ENCODE measurements at regions not wholly inside any gene's neighbourhood (a gene's known extent, or its start where the extent isn't known, plus 50 kb on each side); places are given as distances from the start of the nearest gene placed in this dataset.

DNA sequence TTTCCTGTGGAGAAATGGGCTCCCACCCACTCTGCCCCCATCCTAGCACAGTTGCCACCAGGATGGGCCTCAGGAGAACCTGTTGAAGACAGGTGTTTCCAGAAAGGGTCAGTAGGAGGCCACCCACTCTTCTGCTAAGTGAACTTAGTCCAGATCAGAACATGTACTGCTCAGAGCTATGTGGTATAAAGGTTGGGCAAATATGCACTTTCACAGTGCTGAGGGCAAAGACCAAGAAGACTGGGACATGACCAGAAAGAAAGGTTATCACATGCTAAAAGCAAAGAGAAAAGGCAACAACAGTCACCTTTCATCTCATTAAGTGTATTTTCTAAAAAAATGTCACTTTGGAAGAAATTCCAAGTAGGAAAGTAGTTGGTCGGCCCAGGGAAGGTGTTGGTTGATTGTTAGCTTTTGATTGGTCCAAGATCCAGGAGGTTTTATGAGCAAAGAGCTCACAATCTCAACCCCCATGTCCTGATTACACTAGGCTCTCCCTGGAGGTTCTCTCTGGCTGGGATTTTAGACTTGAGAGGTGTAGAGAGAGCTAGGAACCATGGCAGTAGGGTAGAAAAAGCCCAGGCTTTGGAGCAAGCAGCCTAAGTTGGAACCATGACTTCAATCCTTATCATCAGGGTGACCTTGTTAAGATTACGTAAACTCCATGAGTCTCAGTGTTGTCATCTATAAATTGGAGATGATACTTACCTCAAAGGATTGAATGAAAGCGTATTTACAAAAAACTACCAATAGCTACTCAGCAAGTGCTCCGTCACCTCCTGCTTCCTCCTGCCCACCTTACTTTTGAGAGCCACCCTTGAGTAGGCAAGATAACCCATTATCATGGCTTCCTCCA, 102.6 kb downstream of the GLUL start:
- Mint-ChIP-seq H3K36me3 (no peaks in the 10 kb centered on the region), H3K27ac (no peak overlapping the region), H3K4me3 (no peak overlapping the region), H3K27me3 (ENCODE audit: low read depth in 2 of 2) (no peaks in the 10 kb centered on the region), H3K4me1 (peaks cover 15 to 21% of the 10 kb centered on the region in 2 donors), H3K9me3 (no peaks in the 10 kb centered on the region)
- Histone ChIP-seq H3K27ac (ENCODE audit: low read length) (no peak overlapping the region), H3K4me1 (ENCODE audit: control insufficient read depth, insufficient read depth, low read length) (peaks cover 12% of the 10 kb centered on the region), H3K4me3 (ENCODE audit: low read length) (no peak overlapping the region), H3K36me3 (ENCODE audit: control insufficient read depth, insufficient read depth, low read length) (no peaks in the 10 kb centered on the region), H3K9me3 (ENCODE audit: control insufficient read depth, insufficient read depth, low read length) (no peaks in the 10 kb centered on the region), H3K27me3 (ENCODE audit: control insufficient read depth, insufficient read depth, low read length) (no peaks in the 10 kb centered on the region)
- intact Hi-C loops (cut with micrococcal nuclease), result no loop called here
- WGBS (ENCODE audit: insufficient coverage), result 100% methylated on average over 3 of the region's 4 CpGs
- ATAC-seq, result no peak
- TF ChIP-seq, protein P1, sequence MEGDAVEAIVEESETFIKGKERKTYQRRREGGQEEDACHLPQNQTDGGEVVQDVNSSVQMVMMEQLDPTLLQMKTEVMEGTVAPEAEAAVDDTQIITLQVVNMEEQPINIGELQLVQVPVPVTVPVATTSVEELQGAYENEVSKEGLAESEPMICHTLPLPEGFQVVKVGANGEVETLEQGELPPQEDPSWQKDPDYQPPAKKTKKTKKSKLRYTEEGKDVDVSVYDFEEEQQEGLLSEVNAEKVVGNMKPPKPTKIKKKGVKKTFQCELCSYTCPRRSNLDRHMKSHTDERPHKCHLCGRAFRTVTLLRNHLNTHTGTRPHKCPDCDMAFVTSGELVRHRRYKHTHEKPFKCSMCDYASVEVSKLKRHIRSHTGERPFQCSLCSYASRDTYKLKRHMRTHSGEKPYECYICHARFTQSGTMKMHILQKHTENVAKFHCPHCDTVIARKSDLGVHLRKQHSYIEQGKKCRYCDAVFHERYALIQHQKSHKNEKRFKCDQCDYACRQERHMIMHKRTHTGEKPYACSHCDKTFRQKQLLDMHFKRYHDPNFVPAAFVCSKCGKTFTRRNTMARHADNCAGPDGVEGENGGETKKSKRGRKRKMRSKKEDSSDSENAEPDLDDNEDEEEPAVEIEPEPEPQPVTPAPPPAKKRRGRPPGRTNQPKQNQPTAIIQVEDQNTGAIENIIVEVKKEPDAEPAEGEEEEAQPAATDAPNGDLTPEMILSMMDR (IDR thresholded peaks at IDR 0.05), result no peak
- DNase-seq, result no peak

DNA sequence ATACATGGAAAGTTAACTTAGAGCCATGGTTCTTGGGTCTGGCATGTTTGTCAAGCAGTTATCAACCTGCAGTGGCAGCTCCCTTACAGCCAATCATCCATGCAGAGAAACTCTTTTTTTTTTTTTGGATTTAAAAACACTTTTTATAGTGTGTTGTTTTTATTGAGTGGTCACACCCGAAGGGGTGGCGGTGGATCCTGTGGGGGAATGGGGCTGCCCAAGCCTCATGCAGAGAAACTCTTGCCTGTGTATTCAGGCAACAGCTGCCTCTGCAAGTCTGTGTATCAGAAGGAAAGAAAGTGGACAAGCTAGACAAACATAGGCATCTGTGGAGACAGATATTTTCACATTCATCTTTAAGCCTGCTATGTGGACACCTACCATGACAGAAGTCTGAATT, 104.8 kb downstream of the GLUL start:
- H3K27me3 ChIP-seq (ENCODE audit: control insufficient read depth, insufficient read depth, low read length), result no peaks in the 10 kb centered on the region
- intact Hi-C loops (cut with micrococcal nuclease), result no loop called here
- Mint-ChIP-seq H3K27ac (no peak overlapping the region), H3K4me3 (no peak overlapping the region), H3K9me3 (no peaks in the 10 kb centered on the region), H3K27me3 (ENCODE audit: low read depth in 2 of 2) (no peaks in the 10 kb centered on the region), H3K4me1 (peaks cover 15 to 16% of the 10 kb centered on the region in 2 donors), H3K36me3 (no peaks in the 10 kb centered on the region)
- DNase-seq (no peak), ATAC-seq (no peak)
- H3K4me1 ChIP-seq (ENCODE audit: control insufficient read depth, insufficient read depth, low read length), result peaks cover 12% of the 10 kb centered on the region
- no peak overlapping the region for H3K4me3 ChIP-seq (ENCODE audit: low read length)
- WGBS (ENCODE audit: insufficient coverage), result 91% methylated on average over 2 of the region's 2 CpGs
- H3K27ac ChIP-seq (ENCODE audit: low read length), result no peak overlapping the region
- no peaks in the 10 kb centered on the region for H3K9me3 ChIP-seq (ENCODE audit: control insufficient read depth, insufficient read depth, low read length)
- no peaks in the 10 kb centered on the region for H3K36me3 ChIP-seq (ENCODE audit: control insufficient read depth, insufficient read depth, low read length)
- TF ChIP-seq, protein P1 (IDR thresholded peaks at IDR 0.05), result no peak

DNA sequence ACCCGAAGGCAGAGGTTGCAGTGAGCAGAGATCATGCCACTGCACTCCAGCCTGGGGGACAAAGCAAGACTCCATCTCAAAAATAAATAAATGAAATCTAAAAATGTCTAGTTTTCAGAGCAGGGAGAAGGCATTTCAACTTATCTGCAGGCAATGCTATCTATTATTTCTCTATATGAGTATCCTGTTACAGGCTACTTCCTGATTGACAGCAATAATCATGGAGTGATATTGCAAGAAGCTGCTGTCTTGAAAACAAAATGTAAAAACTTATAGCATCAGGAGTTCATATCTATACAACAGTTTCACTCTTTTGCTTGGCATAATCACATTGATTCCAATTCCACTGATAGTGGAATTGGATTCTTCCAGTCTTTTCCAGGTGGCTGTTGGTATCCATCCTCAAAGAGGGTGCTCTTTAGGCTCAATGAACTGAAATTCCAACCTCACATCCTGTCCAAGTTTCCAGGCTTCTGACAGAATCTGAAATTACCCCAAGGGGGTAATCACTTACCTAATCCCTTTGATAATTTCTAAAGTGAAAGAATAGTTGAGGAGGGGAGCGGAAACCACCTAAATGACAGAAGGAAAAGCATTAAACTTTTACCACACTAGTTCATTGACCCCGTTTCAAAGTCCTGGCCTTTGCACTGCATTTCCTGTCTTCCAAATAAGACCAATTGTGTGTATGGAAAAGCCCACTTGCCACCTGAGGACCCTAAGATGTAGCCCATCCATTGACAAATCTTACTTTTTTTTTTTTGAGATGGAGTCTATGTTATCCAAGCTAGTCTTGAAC, 107.6 kb downstream of the GLUL start:
- ATAC-seq (no peak), DNase-seq (no peak)
- 64% methylated on average over 2 of the region's 3 CpGs for WGBS (ENCODE audit: insufficient coverage)
- Histone ChIP-seq H3K36me3 (ENCODE audit: control insufficient read depth, insufficient read depth, low read length) (no peaks in the 10 kb centered on the region), H3K9me3 (ENCODE audit: control insufficient read depth, insufficient read depth, low read length) (no peaks in the 10 kb centered on the region), H3K27ac (ENCODE audit: low read length) (no peak overlapping the region), H3K4me1 (ENCODE audit: control insufficient read depth, insufficient read depth, low read length) (no peaks in the 10 kb centered on the region), H3K4me3 (ENCODE audit: low read length) (no peak overlapping the region), H3K27me3 (ENCODE audit: control insufficient read depth, insufficient read depth, low read length) (no peaks in the 10 kb centered on the region)
- H3K36me3 Mint-ChIP-seq, result no peaks in the 10 kb centered on the region
- intact Hi-C loops (cut with micrococcal nuclease), result no loop called here
- no peaks in the 10 kb centered on the region for H3K4me1 Mint-ChIP-seq
- peaks cover 2 to 6% of the 10 kb centered on the region in 2 donors for H3K27me3 Mint-ChIP-seq (ENCODE audit: low read depth in 2 of 2)
- TF ChIP-seq, protein P1 (IDR thresholded peaks at IDR 0.05), result no peak
- no peak overlapping the region for H3K27ac Mint-ChIP-seq
- H3K4me3 Mint-ChIP-seq, result no peak overlapping the region
- no peaks in the 10 kb centered on the region for H3K9me3 Mint-ChIP-seq
